NCI-H2029 treated with DMSO at 0.1 percent for 48 hours (cell line): ENCODE measurements at regions not wholly inside any gene's neighbourhood (a gene's known extent, or its start where the extent isn't known, plus 50 kb on each side); places are given as distances from the start of the nearest gene placed in this dataset.

Experiments used
- DNase-seq: peaks from one replicate; lab custom pipeline; 2025; lab: John Stamatoyannopoulos, UW

- no peak for DNase-seq
These were observed 73.7 kb upstream of the EXOC2 start for GRCh38 chr6:766625-767024.

GRCh38 chr6:761997-762396, 69.1 kb upstream of the EXOC2 start:
- no peak for DNase-seq

- DNase-seq = no peak
These were observed 68.3 kb upstream of the EXOC2 start for GRCh38 chr6:760982-761955.

- no peak for DNase-seq
These were observed 66.8 kb upstream of the EXOC2 start for GRCh38 chr6:759729-760128.

- DNase-seq = no peak
These were observed 63.3 kb upstream of the EXOC2 start for GRCh38 chr6:756224-756623.

- no peak for DNase-seq
These were observed 61.3 kb upstream of the EXOC2 start for GRCh38 chr6:754202-754601.

- no peak for DNase-seq
These were observed 60.5 kb upstream of the EXOC2 start for GRCh38 chr6:753486-753885.

GRCh38 chr6:752438-752837, 59.5 kb upstream of the EXOC2 start:
- no peak for DNase-seq

GRCh38 chr6:751765-752164, 58.8 kb upstream of the EXOC2 start:
- DNase-seq = peak; percentile 63

GRCh38 chr6:747921-748320, 55.0 kb upstream of the EXOC2 start:
- no peak for DNase-seq

GRCh38 chr6:747028-747427, 54.1 kb upstream of the EXOC2 start:
- DNase-seq = no peak

GRCh38 chr6:744666-745353, 51.9 kb upstream of the EXOC2 start:
- DNase-seq = no peak

GRCh38 chr6:743320-744096, 50.6 kb upstream of the EXOC2 start:
- no peak for DNase-seq
